ENCODE measurements at regions not wholly inside any gene's neighbourhood (a gene's known extent, or its start where the extent isn't known, plus 50 kb on each side); places are given as distances from the start of the nearest gene placed in this dataset.

DNA sequence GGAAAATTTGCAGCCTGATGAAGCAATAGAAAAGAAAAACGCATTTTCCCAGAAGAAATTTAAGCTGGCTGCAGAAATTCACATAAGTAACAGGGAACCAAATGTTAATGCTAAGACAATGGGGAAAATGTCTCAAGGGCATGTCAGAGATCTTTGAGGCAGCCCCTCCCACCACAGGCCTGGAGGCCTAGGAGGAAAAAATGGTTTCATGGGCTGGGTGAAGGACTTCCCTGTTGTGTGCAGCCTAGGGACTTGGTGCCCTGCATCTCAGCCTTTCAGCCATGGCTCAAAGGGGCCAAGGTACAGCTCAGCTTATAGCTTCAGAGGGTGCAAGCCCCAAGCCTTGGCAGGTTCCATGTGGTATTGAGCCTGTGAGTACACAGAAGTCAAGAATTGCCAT is 476.1 kb upstream of the DPP6 start:
- H4K8ac ChIP-seq (ENCODE audit: low read depth in 2 of 2, low read length in 2 of 2): no peak overlapping the region
- H4K91ac ChIP-seq (ENCODE audit: insufficient read depth, low read depth, low read length): no peak overlapping the region
- H3K9ac ChIP-seq (ENCODE audit: low read depth, low read length): no peak overlapping the region
- ChIA-PET POLR2A (ENCODE audit: unreplicated experiment) (no interaction called here), CTCF (no interaction called here)
- H2BK5ac ChIP-seq (ENCODE audit: low read depth, low read length, poor library complexity, severe bottlenecking): no peak overlapping the region
- H2BK120ac ChIP-seq (ENCODE audit: low read depth, low read length): no peak overlapping the region
- no peak for TF ChIP-seq SMC3 (IDR thresholded peaks at IDR 0.05; ENCODE audit: low read depth, low read length)
- no peak for TF ChIP-seq NFE2L2 (IDR thresholded peaks at IDR 0.05; ENCODE audit: low read depth, low read length)
- TF ChIP-seq FOS (IDR thresholded peaks at IDR 0.05; ENCODE audit: low read depth, low read length): no peak
- TF ChIP-seq RCOR1 (IDR thresholded peaks at IDR 0.05; ENCODE audit: insufficient replicate concordance, low read length): no peak
- TF ChIP-seq BHLHE40 (IDR thresholded peaks at IDR 0.05; ENCODE audit: low read depth, low read length): no peak
- TF ChIP-seq MAZ (IDR thresholded peaks at IDR 0.05; ENCODE audit: borderline replicate concordance, low read depth, low read length): no peak
- TF ChIP-seq RAD21 (IDR thresholded peaks at IDR 0.05; ENCODE audit: low read length): no peak
- no peak overlapping the region for H3K18ac ChIP-seq (ENCODE audit: low read depth, low read length)
- H2AFZ ChIP-seq (replicated peaks; ENCODE audit: low read length, poor library complexity): no peak overlapping the region
- no peak overlapping the region for H3K56ac ChIP-seq (ENCODE audit: extremely low read depth, insufficient read depth, low read length)
- H3K4me2 ChIP-seq (ENCODE audit: low read depth, low read length): no peak overlapping the region
- BruUV-seq (replicated peaks): no TSS peak
- no peak overlapping the region for H3K23ac ChIP-seq (ENCODE audit: low read depth, low read length)
- dilution Hi-C loops (cut with HindIII; ENCODE audit: low sequenced_read_pairs, unreplicated experiment) (no loop called here), in situ Hi-C loops (cut with MboI; ENCODE audit: low sequenced_read_pairs) (no loop called here), intact Hi-C loops (cut with micrococcal nuclease) (no loop called here)
- H3K14ac ChIP-seq (replicated peaks; ENCODE audit: low read depth, low read length): no peak overlapping the region
- no peak overlapping the region for H3K27ac ChIP-seq (ENCODE audit: insufficient read depth, low read length)
- H2AK9ac ChIP-seq (replicated peaks; ENCODE audit: low read depth, low read length, poor library complexity): no peak overlapping the region
- H4K5ac ChIP-seq (ENCODE audit: low read depth, low read length): no peak overlapping the region
- WGBS, 2 experiments (ENCODE audit: extremely low coverage in 2 of 2, insufficient read length in 1 of 2): no CpG with 5 or more reads among the region's 1 CpG
- H3K9me1 ChIP-seq (ENCODE audit: insufficient read depth, low read length): no peaks in the 10 kb centered on the region
- no peak overlapping the region for H3K4ac ChIP-seq (ENCODE audit: low read depth, low read length)
- H3K4me3 ChIP-seq (ENCODE audit: insufficient read depth, low read depth, low read length): no peak overlapping the region
- no peak for ATAC-seq (ENCODE audit: low read depth)
- H3K36me3 ChIP-seq (ENCODE audit: control insufficient read depth, insufficient read depth, low read length): no peaks in the 10 kb centered on the region
- H2BK20ac ChIP-seq (ENCODE audit: low read depth, low read length): no peak overlapping the region
- DNase-seq: no peak
- H3K4me1 ChIP-seq (ENCODE audit: control insufficient read depth, insufficient read depth, low read length): no peaks in the 10 kb centered on the region
- H3K27me3 ChIP-seq (ENCODE audit: control insufficient read depth, insufficient read depth, low read length): no peaks in the 10 kb centered on the region
- peaks cover 10% of the 10 kb centered on the region for H3K9me3 ChIP-seq (ENCODE audit: control insufficient read depth, insufficient read depth, low read length)
- H2BK15ac ChIP-seq (ENCODE audit: low read depth, low read length): no peak overlapping the region
- no peak overlapping the region for H2AK5ac ChIP-seq (ENCODE audit: low read depth, low read length)
- no peaks in the 10 kb centered on the region for H3K79me1 ChIP-seq (ENCODE audit: low read depth in 1 of 2, low read length in 2 of 2)
- H4K20me1 ChIP-seq (ENCODE audit: insufficient read depth, low read length): no peaks in the 10 kb centered on the region
